ENCODE measurements at regions not wholly inside any gene's neighbourhood (a gene's known extent, or its start where the extent isn't known, plus 50 kb on each side); places are given as distances from the start of the nearest gene placed in this dataset.

GRCh38 chr6:170128811-170129681 lies 161.8 kb downstream of the DLL1 start:
- TF ChIP-seq CTCF (IDR thresholded peaks at IDR 0.05): no peak
- TF ChIP-seq POLR2A (IDR thresholded peaks at IDR 0.05): no peak
